GM23338 (cell line): ENCODE measurements at regions not wholly inside any gene's neighbourhood (a gene's known extent, or its start where the extent isn't known, plus 50 kb on each side); places are given as distances from the start of the nearest gene placed in this dataset.
A peak's percentile ranks its signal among the peaks of the same experiment; 100 is the strongest.

ENCODE experiments used
- ATAC-seq: fragments of 200-7000 bp; cut with Tn5 transposase; 3 replicates; pipeline ENCODE4 v1.9.1; 2020
- DNase-seq: peaks from one replicate; pipeline ENCODE4 v3.0.0-alpha.2; 2015; ENCODE audit warnings: low spot score
- H2AFZ ChIP-seq: fragments of 200-600 bp; sonication (generic); 2 replicates; pipeline ENCODE4 v1.8.0; 2016; ENCODE audit warnings: antibody characterized with exemption, mild to moderate bottlenecking, moderate library complexity
- H3F3A ChIP-seq: fragments of 200-600 bp; sonication (generic); replicated peaks from 2 replicates; pipeline ENCODE4 v1.8.0; 2017; ENCODE audit warnings: antibody characterized with exemption, mixed run types, low read depth
- H3K27ac ChIP-seq: fragments of 200-600 bp; sonication (generic); 2 replicates; pipeline ENCODE4 v1.6.1; 2016; ENCODE audit warnings: low read depth
- H3K27me3 ChIP-seq: fragments of 200-600 bp; sonication (generic); 2 replicates; pipeline ENCODE4 v1.8.0; 2016; ENCODE audit warnings: mild to moderate bottlenecking, mixed run types, moderate library complexity; ENCODE audit not compliant: insufficient read depth
- H3K36me3 ChIP-seq: fragments of 200-600 bp; sonication (generic); 2 replicates; pipeline ENCODE4 v1.8.0; 2016; ENCODE audit warnings: mild to moderate bottlenecking; ENCODE audit not compliant: insufficient read depth
- H3K4me1 ChIP-seq: fragments of 200-600 bp; sonication (generic); 2 replicates; pipeline ENCODE4 v1.8.0; 2016; ENCODE audit warnings: mild to moderate bottlenecking, moderate library complexity; ENCODE audit not compliant: insufficient read depth
- H3K4me2 ChIP-seq: fragments of 200-600 bp; sonication (generic); 2 replicates; pipeline ENCODE4 v1.7.1; 2017; ENCODE audit warnings: mixed run types
- H3K4me3 ChIP-seq: fragments of 200-600 bp; sonication (generic); 2 replicates; pipeline ENCODE4 v1.6.1; 2016; ENCODE audit warnings: mixed run types
- H3K79me2 ChIP-seq: fragments of 200-600 bp; sonication (generic); replicated peaks from 2 replicates; pipeline ENCODE4 v1.8.0; 2017; ENCODE audit warnings: mild to moderate bottlenecking; ENCODE audit not compliant: insufficient read depth
- H3K9me2 ChIP-seq: fragments of 200-600 bp; sonication (generic); 2 replicates; pipeline ENCODE4 v1.8.0; 2017; ENCODE audit not compliant: insufficient read depth
- H4K20me1 ChIP-seq: fragments of 200-600 bp; sonication (generic); replicated peaks from 2 replicates; pipeline ENCODE4 v1.8.0; 2017; ENCODE audit warnings: mild to moderate bottlenecking; ENCODE audit not compliant: insufficient read depth
- H3K27ac Mint-ChIP-seq: 2 replicates; pipeline ENCODE4 v1.8.0; 2020; ENCODE audit warnings: inconsistent platforms, mild to moderate bottlenecking, moderate library complexity, mixed read lengths
- H3K27me3 Mint-ChIP-seq: 3 replicates; pipeline ENCODE4 v1.8.0; 2022; ENCODE audit warnings: low read depth, mild to moderate bottlenecking, moderate library complexity, mixed read lengths, inconsistent platforms; ENCODE audit not compliant: insufficient read depth, poor library complexity
- H3K36me3 Mint-ChIP-seq: 3 replicates; pipeline ENCODE4 v1.8.0; 2021; ENCODE audit warnings: low read depth, mild to moderate bottlenecking, inconsistent platforms, moderate library complexity, mixed read lengths
- H3K4me1 Mint-ChIP-seq: 3 replicates; pipeline ENCODE4 v1.8.0; 2020; ENCODE audit warnings: mild to moderate bottlenecking, inconsistent platforms, mixed read lengths
- H3K4me3 Mint-ChIP-seq: 3 replicates; pipeline ENCODE4 v1.8.0; 2021; ENCODE audit warnings: moderate library complexity, mild to moderate bottlenecking, inconsistent platforms, mixed read lengths
- H3K9me3 Mint-ChIP-seq: 3 replicates; pipeline ENCODE4 v1.8.0; 2020; ENCODE audit warnings: moderate library complexity, mild to moderate bottlenecking, inconsistent platforms, mixed read lengths
- CREB1 ChIP-seq: fragments of 250-450 bp; sonication (Bioruptor Pico); IDR thresholded peaks from 2 replicates; pipeline ENCODE4 v1.5.0; 2020; ENCODE audit warnings: low read depth, mild to moderate bottlenecking, moderate library complexity
- ZNF114 ChIP-seq: fragments of 250-450 bp; sonication (Bioruptor Pico); IDR thresholded peaks from 2 replicates; pipeline ENCODE4 v1.5.0; 2020; ENCODE audit warnings: mild to moderate bottlenecking, moderate library complexity
- ZNF331 ChIP-seq: fragments of 250-450 bp; sonication (Bioruptor Pico); IDR thresholded peaks from 2 replicates; pipeline ENCODE4 v1.5.0; 2020; ENCODE audit warnings: low read depth, mild to moderate bottlenecking, moderate library complexity
- TF ChIP-seq, protein P1 (sequence below), 2 experiments: fragments of 200-600 bp in 1 of 2; sonication (generic) in 1 of 2; conservative IDR thresholded peaks; 2 replicates each; pipeline versions ENCODE4 v1.5.1 to v1.6.1; 2016 to 2017; ENCODE audit warnings: antibody characterized with exemption in 2 of 2, low read depth in 2 of 2, mild to moderate bottlenecking in 2 of 2, moderate library complexity in 1 of 2
- TF ChIP-seq, protein P2 (sequence below): IDR thresholded peaks from one replicate; pipeline ENCODE4 v1.6.1; 2018; ENCODE audit warnings: antibody characterized with exemption; ENCODE audit not compliant: unreplicated experiment

DNA sequence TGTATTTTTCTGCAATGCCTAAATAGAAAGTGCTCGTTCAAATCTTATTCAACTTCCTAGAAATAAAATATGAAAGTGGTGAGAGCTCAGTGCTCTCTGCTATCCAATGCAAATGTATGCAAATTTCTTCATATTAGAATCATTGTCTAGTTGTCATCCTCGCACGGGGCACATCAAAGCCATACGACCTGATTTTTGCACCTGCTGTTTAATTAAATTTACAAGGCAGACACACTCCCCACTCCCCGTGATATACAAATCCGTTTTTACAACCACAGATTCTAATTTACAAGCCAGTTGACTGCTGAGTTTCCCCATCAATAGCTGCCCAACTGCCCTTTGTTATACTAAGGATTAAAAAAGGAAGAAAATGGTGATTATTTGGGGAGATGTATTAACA, 284.6 kb downstream of the RNF144A start:
- H3K27me3 Mint-ChIP-seq: no peaks in the 10 kb centered on the region
- Histone ChIP-seq H4K20me1 (no peaks in the 10 kb centered on the region), H2AFZ (no peak overlapping the region), H3K36me3 (no peaks in the 10 kb centered on the region), H3K79me2 (no peaks in the 10 kb centered on the region), H3F3A (no peaks in the 10 kb centered on the region), H3K9me2 (peaks cover 5% of the 10 kb centered on the region; the same call in 1 of the 2 replicates), H3K27me3 (no peaks in the 10 kb centered on the region), H3K4me1 (peaks cover 11% of the 10 kb centered on the region; the same call in 1 of the 2 replicates), H3K27ac (no peak overlapping the region), H3K4me2 (no peak overlapping the region), H3K4me3 (no peak overlapping the region)
- H3K9me3 Mint-ChIP-seq: peaks cover 3% of the 10 kb centered on the region; the same call in 1 of the 3 replicates
- H3K4me1 Mint-ChIP-seq: peaks cover 17% of the 10 kb centered on the region; the same call in 2 of the 3 replicates
- no peak overlapping the region for H3K27ac Mint-ChIP-seq
- no peaks in the 10 kb centered on the region for H3K36me3 Mint-ChIP-seq
- no peak for TF ChIP-seq ZNF114
- TF ChIP-seq CREB1 (CRISPR knock-in tag): no peak
- TF ChIP-seq, protein P1, sequence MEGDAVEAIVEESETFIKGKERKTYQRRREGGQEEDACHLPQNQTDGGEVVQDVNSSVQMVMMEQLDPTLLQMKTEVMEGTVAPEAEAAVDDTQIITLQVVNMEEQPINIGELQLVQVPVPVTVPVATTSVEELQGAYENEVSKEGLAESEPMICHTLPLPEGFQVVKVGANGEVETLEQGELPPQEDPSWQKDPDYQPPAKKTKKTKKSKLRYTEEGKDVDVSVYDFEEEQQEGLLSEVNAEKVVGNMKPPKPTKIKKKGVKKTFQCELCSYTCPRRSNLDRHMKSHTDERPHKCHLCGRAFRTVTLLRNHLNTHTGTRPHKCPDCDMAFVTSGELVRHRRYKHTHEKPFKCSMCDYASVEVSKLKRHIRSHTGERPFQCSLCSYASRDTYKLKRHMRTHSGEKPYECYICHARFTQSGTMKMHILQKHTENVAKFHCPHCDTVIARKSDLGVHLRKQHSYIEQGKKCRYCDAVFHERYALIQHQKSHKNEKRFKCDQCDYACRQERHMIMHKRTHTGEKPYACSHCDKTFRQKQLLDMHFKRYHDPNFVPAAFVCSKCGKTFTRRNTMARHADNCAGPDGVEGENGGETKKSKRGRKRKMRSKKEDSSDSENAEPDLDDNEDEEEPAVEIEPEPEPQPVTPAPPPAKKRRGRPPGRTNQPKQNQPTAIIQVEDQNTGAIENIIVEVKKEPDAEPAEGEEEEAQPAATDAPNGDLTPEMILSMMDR (conservative IDR thresholded peaks at IDR 0.05; ENCODE audit: low read depth in 2 of 2): no peak
- TF ChIP-seq, protein P2, sequence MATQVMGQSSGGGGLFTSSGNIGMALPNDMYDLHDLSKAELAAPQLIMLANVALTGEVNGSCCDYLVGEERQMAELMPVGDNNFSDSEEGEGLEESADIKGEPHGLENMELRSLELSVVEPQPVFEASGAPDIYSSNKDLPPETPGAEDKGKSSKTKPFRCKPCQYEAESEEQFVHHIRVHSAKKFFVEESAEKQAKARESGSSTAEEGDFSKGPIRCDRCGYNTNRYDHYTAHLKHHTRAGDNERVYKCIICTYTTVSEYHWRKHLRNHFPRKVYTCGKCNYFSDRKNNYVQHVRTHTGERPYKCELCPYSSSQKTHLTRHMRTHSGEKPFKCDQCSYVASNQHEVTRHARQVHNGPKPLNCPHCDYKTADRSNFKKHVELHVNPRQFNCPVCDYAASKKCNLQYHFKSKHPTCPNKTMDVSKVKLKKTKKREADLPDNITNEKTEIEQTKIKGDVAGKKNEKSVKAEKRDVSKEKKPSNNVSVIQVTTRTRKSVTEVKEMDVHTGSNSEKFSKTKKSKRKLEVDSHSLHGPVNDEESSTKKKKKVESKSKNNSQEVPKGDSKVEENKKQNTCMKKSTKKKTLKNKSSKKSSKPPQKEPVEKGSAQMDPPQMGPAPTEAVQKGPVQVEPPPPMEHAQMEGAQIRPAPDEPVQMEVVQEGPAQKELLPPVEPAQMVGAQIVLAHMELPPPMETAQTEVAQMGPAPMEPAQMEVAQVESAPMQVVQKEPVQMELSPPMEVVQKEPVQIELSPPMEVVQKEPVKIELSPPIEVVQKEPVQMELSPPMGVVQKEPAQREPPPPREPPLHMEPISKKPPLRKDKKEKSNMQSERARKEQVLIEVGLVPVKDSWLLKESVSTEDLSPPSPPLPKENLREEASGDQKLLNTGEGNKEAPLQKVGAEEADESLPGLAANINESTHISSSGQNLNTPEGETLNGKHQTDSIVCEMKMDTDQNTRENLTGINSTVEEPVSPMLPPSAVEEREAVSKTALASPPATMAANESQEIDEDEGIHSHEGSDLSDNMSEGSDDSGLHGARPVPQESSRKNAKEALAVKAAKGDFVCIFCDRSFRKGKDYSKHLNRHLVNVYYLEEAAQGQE: no peak
- no peak overlapping the region for H3K4me3 Mint-ChIP-seq
- DNase-seq (no peak), ATAC-seq (no peak)

DNA sequence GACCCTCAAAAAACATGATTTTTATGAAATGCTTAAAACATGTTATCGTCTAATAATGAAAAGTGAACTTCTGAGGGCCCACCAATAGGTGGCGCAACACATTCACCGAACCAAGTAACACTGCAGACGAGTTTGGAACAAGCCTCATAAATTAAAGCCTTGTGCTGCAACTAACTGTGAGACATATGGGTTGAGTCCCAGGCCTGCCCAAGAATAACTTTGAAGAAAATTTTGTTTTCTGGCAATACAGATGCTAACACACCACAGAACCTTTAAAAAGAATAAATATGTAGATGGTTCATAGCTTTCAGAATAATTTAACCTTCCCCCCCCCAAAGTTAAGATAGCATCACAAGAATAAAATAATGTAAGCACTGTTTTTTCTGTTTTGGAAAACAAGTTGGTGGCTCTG, 285.9 kb downstream of the RNF144A start:
- H3K79me2 ChIP-seq: no peaks in the 10 kb centered on the region
- H3K4me3 ChIP-seq: no peak overlapping the region
- Mint-ChIP-seq H3K27ac (0 out of 2 replicates have a peak overlapping the region, but pooled peaks have one; percentile 36), H3K9me3 (peaks cover 3% of the 10 kb centered on the region; the same call in 1 of the 3 replicates), H3K4me3 (no peak overlapping the region), H3K4me1 (peaks cover 20% of the 10 kb centered on the region; the same call in 2 of the 3 replicates), H3K36me3 (no peaks in the 10 kb centered on the region), H3K27me3 (no peaks in the 10 kb centered on the region)
- no peaks in the 10 kb centered on the region for H3K36me3 ChIP-seq
- no peaks in the 10 kb centered on the region; the same call in 1 of the 2 replicates for H3K9me2 ChIP-seq
- no peak overlapping the region for H3K27ac ChIP-seq
- H4K20me1 ChIP-seq: no peaks in the 10 kb centered on the region
- DNase-seq: peak; percentile 74
- no peaks in the 10 kb centered on the region for H3F3A ChIP-seq
- TF ChIP-seq, protein P1 (conservative IDR thresholded peaks at IDR 0.05; ENCODE audit: low read depth in 2 of 2): peak; percentile 89 to 100
- no peak for TF ChIP-seq ZNF331 (CRISPR knock-in tag)
- peaks cover 11% of the 10 kb centered on the region; the same call in 1 of the 2 replicates for H3K4me1 ChIP-seq
- ATAC-seq: peak; percentile 77
- H3K27me3 ChIP-seq: no peaks in the 10 kb centered on the region
- H3K4me2 ChIP-seq: no peak overlapping the region
- no peak overlapping the region for H2AFZ ChIP-seq
